Mucosa of stomach (tissue), 1 donor: ENCODE measurements at regions not wholly inside any gene's neighbourhood (a gene's known extent, or its start where the extent isn't known, plus 50 kb on each side); places are given as distances from the start of the nearest gene placed in this dataset.
"Not testable (repeated sequence)": the region's sequence is repeated elsewhere in the genome, so short reads cannot be mapped to it uniquely, and the experiment has no call there.

Source experiments
- H3K27me3 ChIP-seq: one replicate; pipeline ENCODE4 v1.7.0; 2013; ENCODE audit warnings: mild to moderate bottlenecking, low read length; ENCODE audit not compliant: control insufficient read depth, insufficient read depth
- H3K36me3 ChIP-seq: one replicate; pipeline ENCODE4 v1.7.0; 2013; ENCODE audit warnings: low read length; ENCODE audit not compliant: control insufficient read depth, insufficient read depth
- H3K4me1 ChIP-seq: one replicate; pipeline ENCODE4 v1.7.0; 2013; ENCODE audit warnings: mild to moderate bottlenecking, low read length; ENCODE audit not compliant: control insufficient read depth, insufficient read depth
- H3K4me3 ChIP-seq: one replicate; pipeline ENCODE4 v1.7.0; 2013; ENCODE audit warnings: low read length
- H3K9ac ChIP-seq: one replicate; pipeline ENCODE4 v1.7.0; 2013; ENCODE audit warnings: mild to moderate bottlenecking, low read length, moderate library complexity
- H3K9me3 ChIP-seq: one replicate; pipeline ENCODE4 v1.7.0; 2013; ENCODE audit warnings: mild to moderate bottlenecking, low read length, moderate library complexity; ENCODE audit not compliant: control insufficient read depth
- donor health status: Pancreatic carcinoma.

DNA sequence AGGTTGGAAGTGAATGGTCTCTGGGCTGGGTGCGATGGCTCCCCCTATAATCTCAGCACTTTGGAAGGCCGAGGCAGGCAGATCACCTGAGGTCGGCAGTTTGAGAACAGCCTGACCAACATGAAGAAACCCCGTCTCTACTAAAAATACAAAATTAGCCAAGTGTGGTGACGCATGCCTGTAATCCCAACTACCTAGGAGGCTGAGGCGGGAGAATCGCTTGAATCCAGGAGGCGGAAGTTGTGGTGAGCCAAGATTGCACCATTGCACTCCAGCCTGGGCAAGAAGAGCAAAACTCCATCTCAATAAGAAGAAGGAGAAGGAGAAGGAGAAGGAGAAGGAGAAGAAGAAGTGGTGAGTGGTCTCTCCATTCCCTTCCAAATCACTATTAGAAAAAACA is 434.0 kb downstream of the CD83 start:
- H3K36me3 ChIP-seq, H3K4me1 ChIP-seq, H3K4me3 ChIP-seq, H3K9me3 ChIP-seq, H3K27me3 ChIP-seq, H3K9ac ChIP-seq: not testable (repeated sequence)

DNA sequence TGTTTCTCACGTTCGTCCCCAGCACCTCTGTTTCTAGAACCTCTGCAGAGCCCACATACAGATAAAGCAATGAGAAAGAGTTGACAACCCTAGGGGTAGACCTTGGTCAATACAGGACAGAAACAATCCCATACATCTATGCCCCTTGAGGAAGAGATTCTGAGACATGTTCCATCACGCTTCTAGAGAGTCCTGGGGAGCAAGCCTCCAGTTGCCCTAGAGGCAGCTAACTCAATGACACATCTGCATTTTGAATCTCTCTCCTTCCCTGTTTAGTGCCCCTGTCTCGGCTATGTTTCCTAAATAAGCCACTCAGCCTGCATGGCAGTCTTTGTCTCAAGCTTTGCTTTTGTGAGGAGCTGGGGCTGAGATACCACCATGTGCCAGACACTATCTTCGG is 435.3 kb downstream of the CD83 start:
- H3K4me3 ChIP-seq: no peak overlapping the region
- peaks cover 5% of the 10 kb centered on the region for H3K27me3 ChIP-seq
- no peak overlapping the region for H3K9ac ChIP-seq
- no peaks in the 10 kb centered on the region for H3K36me3 ChIP-seq
- H3K9me3 ChIP-seq: no peaks in the 10 kb centered on the region
- no peaks in the 10 kb centered on the region for H3K4me1 ChIP-seq

DNA sequence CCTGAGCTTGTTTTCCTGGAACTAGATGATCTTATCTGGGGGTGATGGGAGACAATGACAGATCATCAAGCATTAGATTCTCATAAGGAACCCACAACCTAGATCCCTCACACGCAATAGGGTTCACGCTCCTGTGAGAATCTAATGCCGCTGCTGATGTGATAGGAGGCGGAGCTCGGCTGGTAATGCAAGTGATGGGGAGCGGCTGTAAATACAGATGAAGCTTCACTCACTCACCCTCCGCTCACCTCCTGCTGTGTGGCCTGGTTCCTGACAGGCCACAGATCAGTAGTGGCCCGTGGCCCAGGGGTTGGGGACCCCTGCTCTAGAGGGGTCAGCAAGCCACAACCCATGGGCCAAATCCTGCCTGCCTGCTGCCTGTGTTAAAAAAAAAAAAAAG is 435.9 kb downstream of the CD83 start:
- no peaks in the 10 kb centered on the region for H3K4me1 ChIP-seq
- no peak overlapping the region for H3K9ac ChIP-seq
- no peaks in the 10 kb centered on the region for H3K9me3 ChIP-seq
- no peak overlapping the region for H3K4me3 ChIP-seq
- H3K27me3 ChIP-seq: peaks cover 5% of the 10 kb centered on the region
- H3K36me3 ChIP-seq: no peaks in the 10 kb centered on the region

DNA sequence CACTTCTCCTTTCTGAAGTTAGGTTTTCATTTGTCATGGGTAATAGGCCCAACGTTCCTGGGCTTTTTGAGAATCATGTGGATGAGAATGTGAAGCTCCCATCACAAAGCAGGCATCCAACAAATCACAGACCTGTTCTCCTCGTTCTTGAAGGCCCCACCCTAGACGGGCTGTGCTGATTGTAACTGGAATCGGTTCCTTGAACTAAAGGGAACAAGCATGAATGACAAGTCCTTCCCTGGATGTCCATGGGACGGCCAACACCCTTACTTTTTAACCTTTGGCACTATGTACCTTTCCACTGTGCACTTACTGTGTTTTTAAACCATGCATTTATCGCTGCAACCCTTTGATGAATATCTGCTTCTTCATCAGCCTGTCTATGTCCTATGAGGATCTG is 438.2 kb downstream of the CD83 start:
- H3K9ac ChIP-seq: no peak overlapping the region
- H3K27me3 ChIP-seq: no peaks in the 10 kb centered on the region
- H3K4me1 ChIP-seq: no peaks in the 10 kb centered on the region
- H3K9me3 ChIP-seq: no peaks in the 10 kb centered on the region
- H3K4me3 ChIP-seq: no peak overlapping the region
- H3K36me3 ChIP-seq: no peaks in the 10 kb centered on the region

DNA sequence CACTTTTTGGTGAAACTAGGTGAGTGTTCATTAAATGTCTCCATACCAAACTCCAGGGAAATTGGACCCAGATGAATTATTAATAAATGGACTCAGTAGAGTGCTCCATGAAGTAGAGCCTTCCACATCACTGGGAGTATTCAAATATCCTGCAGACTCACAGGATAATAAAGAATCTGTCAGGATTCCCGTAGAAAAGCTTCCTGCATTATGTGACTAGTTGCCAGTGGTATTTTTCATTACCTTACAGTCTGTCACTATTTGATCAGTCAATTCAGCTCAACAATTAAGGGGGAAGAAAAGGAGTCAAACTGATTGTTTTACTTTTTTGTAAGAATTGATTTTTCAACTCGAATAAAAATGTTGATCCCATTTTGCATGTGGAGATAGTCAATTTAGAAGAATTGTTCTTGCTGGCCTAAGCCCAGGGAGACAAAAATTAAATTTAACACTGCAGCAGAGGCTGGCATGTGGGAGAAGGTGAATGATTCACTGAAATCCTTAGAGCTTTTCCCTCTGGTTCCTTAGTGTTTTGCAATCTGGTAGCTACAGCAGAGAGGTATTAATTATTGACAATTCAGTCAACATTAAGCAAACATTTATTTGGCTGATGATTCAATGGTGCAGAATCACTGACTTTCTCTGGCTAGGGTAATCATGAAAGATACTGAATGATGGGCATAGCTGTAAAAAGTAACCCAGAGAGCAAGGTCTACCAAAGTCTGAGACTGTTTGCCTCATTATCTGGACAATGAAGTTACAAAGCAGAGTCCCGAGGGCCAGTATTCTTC is 442.4 kb downstream of the CD83 start:
- H3K4me3 ChIP-seq: no peak overlapping the region
- H3K36me3 ChIP-seq: no peaks in the 10 kb centered on the region
- no peaks in the 10 kb centered on the region for H3K4me1 ChIP-seq
- H3K9ac ChIP-seq: no peak overlapping the region
- no peaks in the 10 kb centered on the region for H3K9me3 ChIP-seq
- no peaks in the 10 kb centered on the region for H3K27me3 ChIP-seq

DNA sequence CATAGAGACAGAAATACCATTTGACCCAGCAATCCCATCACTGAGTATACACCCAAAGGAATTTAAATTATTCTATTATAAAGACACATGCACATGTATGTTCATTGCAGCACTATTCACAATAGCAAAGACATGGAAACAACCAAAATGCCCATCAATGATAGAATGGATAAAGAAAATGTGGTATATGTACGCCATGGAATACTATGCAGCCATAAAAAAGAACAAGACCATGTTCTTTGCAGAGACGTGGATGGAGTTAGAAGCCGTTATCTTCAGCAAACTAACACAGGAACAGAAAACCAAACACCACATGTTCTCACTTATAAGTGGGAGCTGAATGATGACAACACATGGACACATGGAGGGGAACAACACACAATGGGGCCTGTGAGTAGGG is 444.0 kb downstream of the CD83 start:
- not testable (repeated sequence) for H3K27me3 ChIP-seq, H3K4me1 ChIP-seq, H3K4me3 ChIP-seq, H3K9ac ChIP-seq, H3K36me3 ChIP-seq, H3K9me3 ChIP-seq

DNA sequence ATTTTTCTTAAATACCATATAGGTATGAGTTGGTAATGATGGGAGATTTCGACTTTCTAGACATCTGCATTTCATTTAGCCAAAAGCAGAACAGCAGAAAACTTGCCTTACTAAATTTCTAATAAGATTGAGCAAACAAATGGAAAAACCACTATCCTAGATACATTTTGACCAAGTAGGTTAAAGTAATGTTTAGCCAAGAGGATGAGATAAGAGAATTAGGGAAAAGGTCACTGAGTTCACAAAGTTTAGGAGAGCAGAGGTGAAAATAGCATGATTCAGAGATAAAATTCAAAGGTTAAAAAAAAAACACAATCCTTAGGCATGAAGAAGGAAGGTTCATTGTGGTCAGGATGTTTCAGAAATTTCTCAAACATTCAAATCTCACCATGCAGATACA is 450.3 kb downstream of the CD83 start:
- Histone ChIP-seq H3K4me3 (no peak overlapping the region), H3K36me3 (no peaks in the 10 kb centered on the region), H3K9me3 (no peaks in the 10 kb centered on the region), H3K27me3 (no peaks in the 10 kb centered on the region), H3K9ac (no peak overlapping the region), H3K4me1 (no peaks in the 10 kb centered on the region)

DNA sequence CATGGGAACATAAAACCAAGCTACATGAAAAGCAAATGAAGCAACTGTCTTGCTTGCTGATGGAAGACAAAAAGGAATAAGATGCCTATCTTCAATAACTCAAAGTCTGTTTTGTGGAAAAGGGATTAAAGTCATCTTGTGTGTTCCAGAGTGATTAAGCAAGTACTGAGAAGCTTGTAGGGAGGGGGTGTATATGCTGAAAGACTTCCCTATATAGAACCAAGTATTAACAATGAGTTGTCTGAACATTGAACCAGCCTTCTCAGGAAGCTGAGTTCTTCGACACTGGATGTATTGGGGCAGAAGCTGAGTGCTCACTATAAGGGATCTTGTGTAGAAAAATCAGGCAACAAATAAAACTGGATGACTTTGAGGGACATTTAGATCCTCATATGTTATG is 451.8 kb downstream of the CD83 start:
- Histone ChIP-seq H3K36me3 (no peaks in the 10 kb centered on the region), H3K4me3 (no peak overlapping the region), H3K27me3 (no peaks in the 10 kb centered on the region), H3K9ac (no peak overlapping the region), H3K4me1 (no peaks in the 10 kb centered on the region), H3K9me3 (no peaks in the 10 kb centered on the region)

DNA sequence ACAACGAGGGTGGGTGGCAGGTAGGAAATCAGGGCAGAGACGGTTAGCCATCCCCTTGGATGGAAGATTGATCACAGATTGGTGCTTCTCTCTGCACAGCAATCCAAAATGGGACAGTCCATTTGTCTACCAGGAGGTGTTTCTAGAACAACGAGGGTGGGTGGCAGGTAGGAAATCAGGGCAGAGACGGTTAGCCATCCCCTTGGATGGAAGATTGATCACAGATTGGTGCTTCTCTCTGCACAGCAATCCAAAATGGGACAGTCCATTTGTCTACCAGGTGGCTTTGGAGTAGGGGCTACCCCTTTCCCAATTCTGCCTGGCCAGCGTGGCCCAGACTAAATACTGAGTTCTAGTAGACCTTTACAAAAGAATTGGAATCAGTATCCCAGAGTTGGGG is 452.3 kb downstream of the CD83 start:
- H3K4me1 ChIP-seq, H3K4me3 ChIP-seq, H3K9ac ChIP-seq, H3K9me3 ChIP-seq, H3K27me3 ChIP-seq, H3K36me3 ChIP-seq: not testable (repeated sequence)

DNA sequence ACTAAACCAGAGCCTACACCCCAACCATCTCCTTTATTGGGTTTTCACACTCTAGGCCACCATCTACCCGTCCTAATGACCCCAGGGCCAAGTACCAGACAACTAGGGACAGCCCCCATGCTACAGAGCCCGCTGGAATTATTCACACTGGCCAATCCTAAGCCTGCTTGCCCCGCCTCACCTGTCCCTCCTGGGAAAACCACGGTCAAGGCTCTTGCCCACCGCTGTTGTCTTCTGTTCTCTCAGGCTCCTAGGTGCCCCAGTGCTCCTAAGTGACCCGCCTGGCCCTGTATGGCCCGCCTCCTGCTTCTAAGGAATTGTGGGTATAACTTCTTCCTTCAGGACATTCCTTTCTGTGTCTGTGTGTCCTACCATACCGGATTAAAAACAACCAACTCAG is 453.4 kb downstream of the CD83 start:
- no peak overlapping the region for H3K4me3 ChIP-seq
- H3K27me3 ChIP-seq: no peaks in the 10 kb centered on the region
- H3K9ac ChIP-seq: no peak overlapping the region
- no peaks in the 10 kb centered on the region for H3K9me3 ChIP-seq
- H3K4me1 ChIP-seq: no peaks in the 10 kb centered on the region
- no peaks in the 10 kb centered on the region for H3K36me3 ChIP-seq

DNA sequence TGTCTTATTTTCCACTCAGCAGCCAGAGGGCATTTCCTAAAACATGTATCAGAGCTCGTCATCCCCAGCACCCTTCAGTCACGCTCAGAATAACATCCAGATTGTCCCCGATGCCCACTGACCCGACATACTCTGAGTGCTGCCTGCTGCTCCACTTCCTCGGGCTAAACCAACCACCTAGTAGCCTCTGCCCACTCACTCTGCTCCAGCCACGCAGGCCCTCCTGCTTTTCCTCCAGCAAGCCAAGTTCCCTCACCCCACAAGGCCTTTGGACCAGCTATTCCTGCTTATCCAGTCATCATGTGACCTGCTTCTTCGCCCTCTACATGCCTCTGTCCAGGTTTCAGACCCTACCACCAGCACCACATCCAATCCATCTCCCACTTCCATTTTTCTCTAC is 454.2 kb downstream of the CD83 start:
- H3K27me3 ChIP-seq: no peaks in the 10 kb centered on the region
- no peak overlapping the region for H3K9ac ChIP-seq
- no peaks in the 10 kb centered on the region for H3K4me1 ChIP-seq
- H3K9me3 ChIP-seq: no peaks in the 10 kb centered on the region
- no peak overlapping the region for H3K4me3 ChIP-seq
- no peaks in the 10 kb centered on the region for H3K36me3 ChIP-seq

DNA sequence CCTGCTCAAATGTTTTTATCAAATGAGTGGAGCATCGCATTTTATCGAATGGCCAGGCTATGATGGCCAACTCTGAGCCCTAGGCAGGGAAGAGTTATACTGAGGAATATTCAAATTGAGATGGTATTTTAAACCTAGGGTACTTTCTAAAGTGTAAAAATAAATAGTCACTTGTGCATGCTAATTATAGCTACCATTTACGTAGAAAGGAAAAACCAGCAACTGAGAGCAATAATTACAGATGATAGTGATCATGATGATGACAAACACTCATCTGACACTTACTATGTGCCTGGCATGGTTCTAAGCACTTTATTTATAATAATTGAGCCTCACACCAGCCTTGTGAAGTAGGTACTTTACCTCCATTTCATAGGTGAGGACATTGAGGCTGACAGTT is 455.7 kb downstream of the CD83 start:
- Histone ChIP-seq H3K9ac (no peak overlapping the region), H3K4me1 (no peaks in the 10 kb centered on the region), H3K9me3 (no peaks in the 10 kb centered on the region)

DNA sequence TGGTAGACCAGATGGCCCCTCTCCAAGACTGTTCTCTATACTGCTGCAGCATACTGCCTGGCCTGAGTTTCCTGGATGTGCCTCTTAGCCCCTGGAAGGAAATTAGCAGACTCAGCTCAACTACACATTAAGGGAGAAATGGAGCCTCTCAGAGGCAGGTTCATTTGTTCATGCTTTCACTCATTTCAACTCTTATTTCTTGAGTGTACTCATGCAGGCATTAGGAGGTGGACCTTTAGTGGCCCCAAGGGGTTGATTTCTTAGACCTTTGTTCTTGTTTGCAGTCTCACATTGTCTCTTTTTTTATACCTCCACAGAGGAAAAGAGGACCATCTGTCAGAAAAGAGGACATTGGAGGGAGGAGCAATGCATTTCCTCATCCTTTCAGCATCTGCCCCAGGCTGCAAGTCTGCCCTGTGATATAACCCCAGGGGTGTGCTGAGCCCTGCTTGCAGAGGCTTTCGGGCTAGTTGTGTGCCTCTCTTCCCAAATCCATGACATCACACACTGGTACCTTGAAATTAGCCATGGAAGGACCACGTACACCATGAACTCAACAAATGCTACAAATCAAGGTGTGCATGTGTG is 456.2 kb downstream of the CD83 start:
- Histone ChIP-seq H3K27me3 (no peaks in the 10 kb centered on the region), H3K9ac (no peak overlapping the region), H3K9me3 (no peaks in the 10 kb centered on the region)

More for the DNA sequence above, 455.7 kb downstream of the CD83 start:
- H3K4me3 ChIP-seq: no peak overlapping the region
- no peaks in the 10 kb centered on the region for H3K36me3 ChIP-seq
- H3K27me3 ChIP-seq: no peaks in the 10 kb centered on the region

More for the DNA sequence above, 456.2 kb downstream of the CD83 start:
- Histone ChIP-seq H3K4me3 (no peak overlapping the region), H3K36me3 (no peaks in the 10 kb centered on the region), H3K4me1 (no peaks in the 10 kb centered on the region)
